GM23338 (cell line): ENCODE measurements at regions not wholly inside any gene's neighbourhood (a gene's known extent, or its start where the extent isn't known, plus 50 kb on each side); places are given as distances from the start of the nearest gene placed in this dataset.
A peak's percentile ranks its signal among the peaks of the same experiment; 100 is the strongest.

Experiments
- ATAC-seq: fragments of 200-7000 bp; cut with Tn5 transposase; 3 replicates; pipeline ENCODE4 v1.9.1; 2020
- DNase-seq: peaks from one replicate; pipeline ENCODE4 v3.0.0-alpha.2; 2015; ENCODE audit warnings: low spot score
- H2AFZ ChIP-seq: fragments of 200-600 bp; sonication (generic); 2 replicates; pipeline ENCODE4 v1.8.0; 2016; ENCODE audit warnings: antibody characterized with exemption, mild to moderate bottlenecking, moderate library complexity
- H3F3A ChIP-seq: fragments of 200-600 bp; sonication (generic); replicated peaks from 2 replicates; pipeline ENCODE4 v1.8.0; 2017; ENCODE audit warnings: antibody characterized with exemption, mixed run types, low read depth
- H3K27ac ChIP-seq: fragments of 200-600 bp; sonication (generic); 2 replicates; pipeline ENCODE4 v1.6.1; 2016; ENCODE audit warnings: low read depth
- H3K27me3 ChIP-seq: fragments of 200-600 bp; sonication (generic); 2 replicates; pipeline ENCODE4 v1.8.0; 2016; ENCODE audit warnings: mild to moderate bottlenecking, mixed run types, moderate library complexity; ENCODE audit not compliant: insufficient read depth
- H3K36me3 ChIP-seq: fragments of 200-600 bp; sonication (generic); 2 replicates; pipeline ENCODE4 v1.8.0; 2016; ENCODE audit warnings: mild to moderate bottlenecking; ENCODE audit not compliant: insufficient read depth
- H3K4me1 ChIP-seq: fragments of 200-600 bp; sonication (generic); 2 replicates; pipeline ENCODE4 v1.8.0; 2016; ENCODE audit warnings: mild to moderate bottlenecking, moderate library complexity; ENCODE audit not compliant: insufficient read depth
- H3K4me2 ChIP-seq: fragments of 200-600 bp; sonication (generic); 2 replicates; pipeline ENCODE4 v1.7.1; 2017; ENCODE audit warnings: mixed run types
- H3K4me3 ChIP-seq: fragments of 200-600 bp; sonication (generic); 2 replicates; pipeline ENCODE4 v1.6.1; 2016; ENCODE audit warnings: mixed run types
- H3K79me2 ChIP-seq: fragments of 200-600 bp; sonication (generic); replicated peaks from 2 replicates; pipeline ENCODE4 v1.8.0; 2017; ENCODE audit warnings: mild to moderate bottlenecking; ENCODE audit not compliant: insufficient read depth
- H3K9me2 ChIP-seq: fragments of 200-600 bp; sonication (generic); 2 replicates; pipeline ENCODE4 v1.8.0; 2017; ENCODE audit not compliant: insufficient read depth
- H4K20me1 ChIP-seq: fragments of 200-600 bp; sonication (generic); replicated peaks from 2 replicates; pipeline ENCODE4 v1.8.0; 2017; ENCODE audit warnings: mild to moderate bottlenecking; ENCODE audit not compliant: insufficient read depth
- H3K27ac Mint-ChIP-seq: 2 replicates; pipeline ENCODE4 v1.8.0; 2020; ENCODE audit warnings: inconsistent platforms, mild to moderate bottlenecking, moderate library complexity, mixed read lengths
- H3K27me3 Mint-ChIP-seq: 3 replicates; pipeline ENCODE4 v1.8.0; 2022; ENCODE audit warnings: low read depth, mild to moderate bottlenecking, moderate library complexity, mixed read lengths, inconsistent platforms; ENCODE audit not compliant: insufficient read depth, poor library complexity
- H3K36me3 Mint-ChIP-seq: 3 replicates; pipeline ENCODE4 v1.8.0; 2021; ENCODE audit warnings: low read depth, mild to moderate bottlenecking, inconsistent platforms, moderate library complexity, mixed read lengths
- H3K4me1 Mint-ChIP-seq: 3 replicates; pipeline ENCODE4 v1.8.0; 2020; ENCODE audit warnings: mild to moderate bottlenecking, inconsistent platforms, mixed read lengths
- H3K4me3 Mint-ChIP-seq: 3 replicates; pipeline ENCODE4 v1.8.0; 2021; ENCODE audit warnings: moderate library complexity, mild to moderate bottlenecking, inconsistent platforms, mixed read lengths
- H3K9me3 Mint-ChIP-seq: 3 replicates; pipeline ENCODE4 v1.8.0; 2020; ENCODE audit warnings: moderate library complexity, mild to moderate bottlenecking, inconsistent platforms, mixed read lengths
- CREB1 ChIP-seq: fragments of 250-450 bp; sonication (Bioruptor Pico); IDR thresholded peaks from 2 replicates; pipeline ENCODE4 v1.5.0; 2020; ENCODE audit warnings: low read depth, mild to moderate bottlenecking, moderate library complexity
- ETS1 ChIP-seq: IDR thresholded peaks from 2 replicates; pipeline ENCODE4 v1.6.1; 2016; ENCODE audit warnings: antibody characterized with exemption
- EZH2 ChIP-seq: fragments of 200-600 bp; sonication (generic); IDR thresholded peaks from one replicate; pipeline ENCODE4 v1.8.0; 2017; ENCODE audit warnings: antibody characterized with exemption, mild to moderate bottlenecking, low read depth; ENCODE audit not compliant: unreplicated experiment
- EZH2phosphoT487 ChIP-seq: fragments of 200-600 bp; sonication (generic); IDR thresholded peaks from one replicate; pipeline ENCODE4 v1.8.1; 2018; ENCODE audit warnings: antibody characterized with exemption; ENCODE audit not compliant: unreplicated experiment
- JUNB ChIP-seq: IDR thresholded peaks from one replicate; pipeline ENCODE4 v1.6.1; 2016; ENCODE audit warnings: antibody characterized with exemption; ENCODE audit not compliant: unreplicated experiment
- NANOG ChIP-seq: IDR thresholded peaks from 2 replicates; pipeline ENCODE4 v1.6.1; 2016; ENCODE audit warnings: antibody characterized with exemption, borderline replicate concordance
- POLR2AphosphoS5 ChIP-seq: IDR thresholded peaks from 2 replicates; pipeline ENCODE4 v1.6.1; 2016; ENCODE audit warnings: antibody characterized with exemption, low read depth
- STAT1 ChIP-seq: IDR thresholded peaks from one replicate; pipeline ENCODE4 v1.6.1; 2016; ENCODE audit warnings: antibody characterized with exemption; ENCODE audit not compliant: unreplicated experiment
- ZNF114 ChIP-seq: fragments of 250-450 bp; sonication (Bioruptor Pico); IDR thresholded peaks from 2 replicates; pipeline ENCODE4 v1.5.0; 2020; ENCODE audit warnings: mild to moderate bottlenecking, moderate library complexity
- ZNF331 ChIP-seq: fragments of 250-450 bp; sonication (Bioruptor Pico); IDR thresholded peaks from 2 replicates; pipeline ENCODE4 v1.5.0; 2020; ENCODE audit warnings: low read depth, mild to moderate bottlenecking, moderate library complexity
- TF ChIP-seq, protein P1 (sequence below), 2 experiments: fragments of 200-600 bp in 1 of 2; sonication (generic) in 1 of 2; conservative IDR thresholded peaks; 2 replicates each; pipeline versions ENCODE4 v1.5.1 to v1.6.1; 2016 to 2017; ENCODE audit warnings: antibody characterized with exemption in 2 of 2, low read depth in 2 of 2, mild to moderate bottlenecking in 2 of 2, moderate library complexity in 1 of 2
- TF ChIP-seq, protein P2 (sequence below): IDR thresholded peaks from one replicate; pipeline ENCODE4 v1.6.1; 2018; ENCODE audit warnings: antibody characterized with exemption; ENCODE audit not compliant: unreplicated experiment
- TF ChIP-seq, protein P3 (sequence below): fragments of 250-450 bp; sonication (Bioruptor Pico); IDR thresholded peaks from 2 replicates; pipeline ENCODE4 v1.5.0; 2020; ENCODE audit warnings: mild to moderate bottlenecking, moderate library complexity

- DNase-seq (no peak), ATAC-seq (no peak)
- Mint-ChIP-seq H3K9me3 (no peaks in the 10 kb centered on the region), H3K27ac (no peak overlapping the region), H3K27me3 (no peaks in the 10 kb centered on the region), H3K4me1 (no peaks in the 10 kb centered on the region), H3K4me3 (no peak overlapping the region), H3K36me3 (no peaks in the 10 kb centered on the region)
- Histone ChIP-seq H3K27ac (no peak overlapping the region), H3K4me2 (no peak overlapping the region), H3K4me1 (no peaks in the 10 kb centered on the region), H3K4me3 (no peak overlapping the region), H3K36me3 (no peaks in the 10 kb centered on the region), H4K20me1 (no peaks in the 10 kb centered on the region), H2AFZ (peak overlapping the region; percentile 29; the same call in 1 of the 2 replicates), H3K9me2 (no peaks in the 10 kb centered on the region), H3K27me3 (no peaks in the 10 kb centered on the region), H3F3A (no peaks in the 10 kb centered on the region), H3K79me2 (no peaks in the 10 kb centered on the region)
- no peak for TF ChIP-seq STAT1
- no peak for TF ChIP-seq ZNF331
- no peak for TF ChIP-seq POLR2AphosphoS5
- TF ChIP-seq NANOG = no peak
- no peak for TF ChIP-seq CREB1
- no peak for TF ChIP-seq EZH2
- no peak for TF ChIP-seq ZNF114
- no peak for TF ChIP-seq EZH2phosphoT487
- no peak for TF ChIP-seq JUNB
- TF ChIP-seq ETS1 = no peak
- TF ChIP-seq, protein P1, sequence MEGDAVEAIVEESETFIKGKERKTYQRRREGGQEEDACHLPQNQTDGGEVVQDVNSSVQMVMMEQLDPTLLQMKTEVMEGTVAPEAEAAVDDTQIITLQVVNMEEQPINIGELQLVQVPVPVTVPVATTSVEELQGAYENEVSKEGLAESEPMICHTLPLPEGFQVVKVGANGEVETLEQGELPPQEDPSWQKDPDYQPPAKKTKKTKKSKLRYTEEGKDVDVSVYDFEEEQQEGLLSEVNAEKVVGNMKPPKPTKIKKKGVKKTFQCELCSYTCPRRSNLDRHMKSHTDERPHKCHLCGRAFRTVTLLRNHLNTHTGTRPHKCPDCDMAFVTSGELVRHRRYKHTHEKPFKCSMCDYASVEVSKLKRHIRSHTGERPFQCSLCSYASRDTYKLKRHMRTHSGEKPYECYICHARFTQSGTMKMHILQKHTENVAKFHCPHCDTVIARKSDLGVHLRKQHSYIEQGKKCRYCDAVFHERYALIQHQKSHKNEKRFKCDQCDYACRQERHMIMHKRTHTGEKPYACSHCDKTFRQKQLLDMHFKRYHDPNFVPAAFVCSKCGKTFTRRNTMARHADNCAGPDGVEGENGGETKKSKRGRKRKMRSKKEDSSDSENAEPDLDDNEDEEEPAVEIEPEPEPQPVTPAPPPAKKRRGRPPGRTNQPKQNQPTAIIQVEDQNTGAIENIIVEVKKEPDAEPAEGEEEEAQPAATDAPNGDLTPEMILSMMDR (conservative IDR thresholded peaks at IDR 0.05; ENCODE audit: low read depth in 2 of 2) = no peak
- TF ChIP-seq, protein P2, sequence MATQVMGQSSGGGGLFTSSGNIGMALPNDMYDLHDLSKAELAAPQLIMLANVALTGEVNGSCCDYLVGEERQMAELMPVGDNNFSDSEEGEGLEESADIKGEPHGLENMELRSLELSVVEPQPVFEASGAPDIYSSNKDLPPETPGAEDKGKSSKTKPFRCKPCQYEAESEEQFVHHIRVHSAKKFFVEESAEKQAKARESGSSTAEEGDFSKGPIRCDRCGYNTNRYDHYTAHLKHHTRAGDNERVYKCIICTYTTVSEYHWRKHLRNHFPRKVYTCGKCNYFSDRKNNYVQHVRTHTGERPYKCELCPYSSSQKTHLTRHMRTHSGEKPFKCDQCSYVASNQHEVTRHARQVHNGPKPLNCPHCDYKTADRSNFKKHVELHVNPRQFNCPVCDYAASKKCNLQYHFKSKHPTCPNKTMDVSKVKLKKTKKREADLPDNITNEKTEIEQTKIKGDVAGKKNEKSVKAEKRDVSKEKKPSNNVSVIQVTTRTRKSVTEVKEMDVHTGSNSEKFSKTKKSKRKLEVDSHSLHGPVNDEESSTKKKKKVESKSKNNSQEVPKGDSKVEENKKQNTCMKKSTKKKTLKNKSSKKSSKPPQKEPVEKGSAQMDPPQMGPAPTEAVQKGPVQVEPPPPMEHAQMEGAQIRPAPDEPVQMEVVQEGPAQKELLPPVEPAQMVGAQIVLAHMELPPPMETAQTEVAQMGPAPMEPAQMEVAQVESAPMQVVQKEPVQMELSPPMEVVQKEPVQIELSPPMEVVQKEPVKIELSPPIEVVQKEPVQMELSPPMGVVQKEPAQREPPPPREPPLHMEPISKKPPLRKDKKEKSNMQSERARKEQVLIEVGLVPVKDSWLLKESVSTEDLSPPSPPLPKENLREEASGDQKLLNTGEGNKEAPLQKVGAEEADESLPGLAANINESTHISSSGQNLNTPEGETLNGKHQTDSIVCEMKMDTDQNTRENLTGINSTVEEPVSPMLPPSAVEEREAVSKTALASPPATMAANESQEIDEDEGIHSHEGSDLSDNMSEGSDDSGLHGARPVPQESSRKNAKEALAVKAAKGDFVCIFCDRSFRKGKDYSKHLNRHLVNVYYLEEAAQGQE = no peak
- TF ChIP-seq, protein P3, sequence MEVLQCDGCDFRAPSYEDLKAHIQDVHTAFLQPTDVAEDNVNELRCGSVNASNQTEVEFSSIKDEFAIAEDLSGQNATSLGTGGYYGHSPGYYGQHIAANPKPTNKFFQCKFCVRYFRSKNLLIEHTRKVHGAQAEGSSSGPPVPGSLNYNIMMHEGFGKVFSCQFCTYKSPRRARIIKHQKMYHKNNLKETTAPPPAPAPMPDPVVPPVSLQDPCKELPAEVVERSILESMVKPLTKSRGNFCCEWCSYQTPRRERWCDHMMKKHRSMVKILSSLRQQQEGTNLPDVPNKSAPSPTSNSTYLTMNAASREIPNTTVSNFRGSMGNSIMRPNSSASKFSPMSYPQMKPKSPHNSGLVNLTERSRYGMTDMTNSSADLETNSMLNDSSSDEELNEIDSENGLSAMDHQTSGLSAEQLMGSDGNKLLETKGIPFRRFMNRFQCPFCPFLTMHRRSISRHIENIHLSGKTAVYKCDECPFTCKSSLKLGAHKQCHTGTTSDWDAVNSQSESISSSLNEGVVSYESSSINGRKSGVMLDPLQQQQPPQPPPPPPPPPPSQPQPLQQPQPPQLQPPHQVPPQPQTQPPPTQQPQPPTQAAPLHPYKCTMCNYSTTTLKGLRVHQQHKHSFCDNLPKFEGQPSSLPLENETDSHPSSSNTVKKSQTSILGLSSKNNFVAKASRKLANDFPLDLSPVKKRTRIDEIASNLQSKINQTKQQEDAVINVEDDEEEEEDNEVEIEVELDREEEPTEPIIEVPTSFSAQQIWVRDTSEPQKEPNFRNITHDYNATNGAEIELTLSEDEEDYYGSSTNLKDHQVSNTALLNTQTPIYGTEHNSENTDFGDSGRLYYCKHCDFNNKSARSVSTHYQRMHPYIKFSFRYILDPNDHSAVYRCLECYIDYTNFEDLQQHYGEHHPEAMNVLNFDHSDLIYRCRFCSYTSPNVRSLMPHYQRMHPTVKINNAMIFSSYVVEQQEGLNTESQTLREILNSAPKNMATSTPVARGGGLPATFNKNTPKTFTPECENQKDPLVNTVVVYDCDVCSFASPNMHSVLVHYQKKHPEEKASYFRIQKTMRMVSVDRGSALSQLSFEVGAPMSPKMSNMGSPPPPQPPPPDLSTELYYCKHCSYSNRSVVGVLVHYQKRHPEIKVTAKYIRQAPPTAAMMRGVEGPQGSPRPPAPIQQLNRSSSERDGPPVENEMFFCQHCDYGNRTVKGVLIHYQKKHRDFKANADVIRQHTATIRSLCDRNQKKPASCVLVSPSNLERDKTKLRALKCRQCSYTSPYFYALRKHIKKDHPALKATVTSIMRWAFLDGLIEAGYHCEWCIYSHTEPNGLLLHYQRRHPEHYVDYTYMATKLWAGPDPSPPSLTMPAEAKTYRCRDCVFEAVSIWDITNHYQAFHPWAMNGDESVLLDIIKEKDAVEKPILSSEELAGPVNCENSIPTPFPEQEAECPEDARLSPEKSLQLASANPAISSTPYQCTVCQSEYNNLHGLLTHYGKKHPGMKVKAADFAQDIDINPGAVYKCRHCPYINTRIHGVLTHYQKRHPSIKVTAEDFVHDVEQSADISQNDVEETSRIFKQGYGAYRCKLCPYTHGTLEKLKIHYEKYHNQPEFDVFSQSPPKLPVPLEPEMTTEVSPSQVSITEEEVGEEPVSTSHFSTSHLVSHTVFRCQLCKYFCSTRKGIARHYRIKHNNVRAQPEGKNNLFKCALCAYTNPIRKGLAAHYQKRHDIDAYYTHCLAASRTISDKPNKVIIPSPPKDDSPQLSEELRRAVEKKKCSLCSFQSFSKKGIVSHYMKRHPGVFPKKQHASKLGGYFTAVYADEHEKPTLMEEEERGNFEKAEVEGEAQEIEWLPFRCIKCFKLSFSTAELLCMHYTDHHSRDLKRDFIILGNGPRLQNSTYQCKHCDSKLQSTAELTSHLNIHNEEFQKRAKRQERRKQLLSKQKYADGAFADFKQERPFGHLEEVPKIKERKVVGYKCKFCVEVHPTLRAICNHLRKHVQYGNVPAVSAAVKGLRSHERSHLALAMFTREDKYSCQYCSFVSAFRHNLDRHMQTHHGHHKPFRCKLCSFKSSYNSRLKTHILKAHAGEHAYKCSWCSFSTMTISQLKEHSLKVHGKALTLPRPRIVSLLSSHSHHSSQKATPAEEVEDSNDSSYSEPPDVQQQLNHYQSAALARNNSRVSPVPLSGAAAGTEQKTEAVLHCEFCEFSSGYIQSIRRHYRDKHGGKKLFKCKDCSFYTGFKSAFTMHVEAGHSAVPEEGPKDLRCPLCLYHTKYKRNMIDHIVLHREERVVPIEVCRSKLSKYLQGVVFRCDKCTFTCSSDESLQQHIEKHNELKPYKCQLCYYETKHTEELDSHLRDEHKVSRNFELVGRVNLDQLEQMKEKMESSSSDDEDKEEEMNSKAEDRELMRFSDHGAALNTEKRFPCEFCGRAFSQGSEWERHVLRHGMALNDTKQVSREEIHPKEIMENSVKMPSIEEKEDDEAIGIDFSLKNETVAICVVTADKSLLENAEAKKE (CRISPR knock-in tag) = no peak
These were observed 181.9 kb upstream of the B3GALT2 start for GRCh38 chr1:193368302-193368701.
